ENCODE measurements at regions not wholly inside any gene's neighbourhood (a gene's known extent, or its start where the extent isn't known, plus 50 kb on each side); places are given as distances from the start of the nearest gene placed in this dataset.

- TF ChIP-seq CTCF (conservative IDR thresholded peaks at IDR 0.05; ENCODE audit: control insufficient read depth, insufficient read depth, low read depth, low read length) = no peak
Observed at GRCh38 chr3:159619341-159619885, 369.2 kb upstream of the IL12A start.

GRCh38 chr3:159620281-159620680, 368.4 kb upstream of the IL12A start:
- no peak for TF ChIP-seq CTCF (conservative IDR thresholded peaks at IDR 0.05; ENCODE audit: control insufficient read depth, insufficient read depth, low read depth, low read length)
- H3K4me3 ChIP-seq (ENCODE audit: control insufficient read depth, low read depth, low read length) = no peak overlapping the region
- DNase-seq (ENCODE audit: low read depth) = peak; percentile 10

More at GRCh38 chr3:159619341-159619885, 369.2 kb upstream of the IL12A start:
- DNase-seq (ENCODE audit: low read depth) = peak; percentile 60
- H3K4me3 ChIP-seq (ENCODE audit: control insufficient read depth, low read depth, low read length) = no peak overlapping the region

- DNase-seq (ENCODE audit: low read depth) = peak; percentile 75
- TF ChIP-seq CTCF (conservative IDR thresholded peaks at IDR 0.05; ENCODE audit: control insufficient read depth, insufficient read depth, low read depth, low read length) = no peak
Observed at GRCh38 chr3:159620873-159621272, 367.8 kb upstream of the IL12A start.

GRCh38 chr3:159624616-159625015, 364.0 kb upstream of the IL12A start:
- no peak for DNase-seq (ENCODE audit: low read depth)
- TF ChIP-seq CTCF (conservative IDR thresholded peaks at IDR 0.05; ENCODE audit: control insufficient read depth, insufficient read depth, low read depth, low read length) = no peak
- H3K4me3 ChIP-seq (ENCODE audit: control insufficient read depth, low read depth, low read length) = no peak overlapping the region

More at GRCh38 chr3:159620873-159621272, 367.8 kb upstream of the IL12A start:
- no peak overlapping the region for H3K4me3 ChIP-seq (ENCODE audit: control insufficient read depth, low read depth, low read length)

- no peak overlapping the region for H3K4me3 ChIP-seq (ENCODE audit: control insufficient read depth, low read depth, low read length)
- no peak for DNase-seq (ENCODE audit: low read depth)
- no peak for TF ChIP-seq CTCF (conservative IDR thresholded peaks at IDR 0.05; ENCODE audit: control insufficient read depth, insufficient read depth, low read depth, low read length)
Observed at GRCh38 chr3:159625594-159625993, 363.0 kb upstream of the IL12A start.

- no peak overlapping the region for H3K4me3 ChIP-seq (ENCODE audit: control insufficient read depth, low read depth, low read length)
- DNase-seq (ENCODE audit: low read depth) = no peak
- no peak for TF ChIP-seq CTCF (conservative IDR thresholded peaks at IDR 0.05; ENCODE audit: control insufficient read depth, insufficient read depth, low read depth, low read length)
Observed at GRCh38 chr3:159626598-159626997, 362.0 kb upstream of the IL12A start.

- H3K4me3 ChIP-seq (ENCODE audit: control insufficient read depth, low read depth, low read length) = no peak overlapping the region
- no peak for DNase-seq (ENCODE audit: low read depth)
- TF ChIP-seq CTCF (conservative IDR thresholded peaks at IDR 0.05; ENCODE audit: control insufficient read depth, insufficient read depth, low read depth, low read length) = no peak
Observed at GRCh38 chr3:159627229-159627628, 361.4 kb upstream of the IL12A start.

Measured in fibroblast of mammary gland (primary cell).